ENCODE measurements at regions not wholly inside any gene's neighbourhood (a gene's known extent, or its start where the extent isn't known, plus 50 kb on each side); places are given as distances from the start of the nearest gene placed in this dataset.

DNA sequence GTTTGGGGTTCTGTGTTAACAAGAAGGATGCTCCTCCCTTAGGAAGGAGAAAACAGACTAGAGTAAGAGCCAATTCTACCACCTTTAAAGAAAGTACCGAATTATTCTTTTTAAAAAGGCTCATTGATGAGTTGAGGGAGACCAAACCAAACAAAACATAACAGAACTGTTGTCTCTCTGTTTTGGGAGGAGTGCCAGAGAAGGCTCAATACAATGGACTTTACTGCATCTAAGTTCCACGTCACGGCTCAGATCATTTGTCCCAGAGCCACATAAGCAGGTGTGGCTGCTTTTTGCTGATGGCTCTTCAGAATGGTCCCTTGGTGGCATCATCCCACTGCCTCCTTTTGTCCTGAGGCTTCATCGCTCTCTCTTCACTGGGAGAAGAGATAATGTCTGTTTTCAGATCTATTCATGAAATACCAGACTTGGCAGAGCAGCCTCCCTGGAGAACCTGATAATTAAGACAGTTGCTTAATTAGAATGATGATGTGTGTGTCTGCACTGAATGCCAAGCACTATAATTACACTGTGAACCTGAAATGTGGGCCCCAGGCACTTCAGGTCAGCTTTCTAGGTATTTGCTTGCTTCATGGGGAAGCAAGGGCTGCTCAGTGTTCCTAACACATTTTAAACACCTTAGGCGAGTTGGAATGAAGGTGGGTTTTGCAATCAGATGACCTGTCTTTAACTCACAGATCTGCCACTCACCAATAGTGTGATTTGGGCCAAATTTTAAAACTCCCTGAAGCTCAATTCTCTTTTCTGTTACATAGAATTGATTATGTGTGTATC is 335.2 kb upstream of the MCTP2 start:
- in situ Hi-C loops (cut with MboI) (no loop called here), intact Hi-C loops (cut with micrococcal nuclease) (no loop called here)
- no peak overlapping the region for H3K9ac ChIP-seq (ENCODE audit: insufficient read depth in 1 of 2, low read depth in 2 of 2, low read length in 2 of 2)
- H3K27ac ChIP-seq (ENCODE audit: extremely low read depth, low read depth, low read length) = no peak overlapping the region
- no peak overlapping the region for H2AFZ ChIP-seq (ENCODE audit: low read depth, low read length)
- POLR2A ChIA-PET = no interaction called here
- H3K9me1 ChIP-seq (ENCODE audit: control insufficient read depth, insufficient read depth, low read length) = no peaks in the 10 kb centered on the region
- WGBS (ENCODE audit: insufficient coverage, low coverage, missing lambda C conversion rate) = 2% methylated on average over 5 of the region's 5 CpGs
- no peak overlapping the region for H3K4me3 ChIP-seq
- no TSS peak for BruUV-seq (replicated peaks)
- H3K4me1 ChIP-seq (replicated peaks in 1 of 2; ENCODE audit: control insufficient read depth in 2 of 2, insufficient read depth in 2 of 2, low read length in 2 of 2) = no peaks in the 10 kb centered on the region
- H3K79me2 ChIP-seq (ENCODE audit: control insufficient read depth, insufficient read depth, low read length) = no peaks in the 10 kb centered on the region
- no peaks in the 10 kb centered on the region for H3K36me3 ChIP-seq (ENCODE audit: control insufficient read depth, insufficient read depth, low read length)
- DNase-seq (ENCODE audit: extremely low read depth in 1 of 4, low spot score in 3 of 4) = no peak
- no peak overlapping the region for H3K4me2 ChIP-seq (ENCODE audit: insufficient read depth, low read length)
- H4K20me1 ChIP-seq (replicated peaks; ENCODE audit: control insufficient read depth, insufficient read depth, low read length) = no peaks in the 10 kb centered on the region
- CTCF ChIA-PET (ENCODE audit: low intra/inter-chr PET ratio) = no interaction called here
- FAIRE-seq = no peak
- H3K9me3 ChIP-seq (replicated peaks; ENCODE audit: control insufficient read depth, insufficient read depth, low read depth, low read length) = no peaks in the 10 kb centered on the region
- TF ChIP-seq ILK (tag; IDR thresholded peaks at IDR 0.05; ENCODE audit: borderline replicate concordance, low read depth) = no peak
- TF ChIP-seq POLR2H (tag; IDR thresholded peaks at IDR 0.05; ENCODE audit: low read depth) = no peak
- TF ChIP-seq BCL6 (CRISPR knock-in tag; IDR thresholded peaks at IDR 0.05) = no peak
- TF ChIP-seq DNMT1 (IDR thresholded peaks at IDR 0.05) = no peak
- no peak for TF ChIP-seq MCM3 (IDR thresholded peaks at IDR 0.05)
- TF ChIP-seq RFX1 (IDR thresholded peaks at IDR 0.05) = no peak
- no peak for TF ChIP-seq ZNF146 (CRISPR knock-in tag; IDR thresholded peaks at IDR 0.05; ENCODE audit: unreplicated experiment)
- TF ChIP-seq PHB2 (IDR thresholded peaks at IDR 0.05; ENCODE audit: low read depth) = no peak
- no peak for TF ChIP-seq ARID1B (IDR thresholded peaks at IDR 0.05)
- TF ChIP-seq ZNF212 (CRISPR knock-in tag; IDR thresholded peaks at IDR 0.05) = no peak
- TF ChIP-seq E2F8 (IDR thresholded peaks at IDR 0.05; ENCODE audit: low read depth, partially characterized antibody) = no peak
- TF ChIP-seq, protein P1, sequence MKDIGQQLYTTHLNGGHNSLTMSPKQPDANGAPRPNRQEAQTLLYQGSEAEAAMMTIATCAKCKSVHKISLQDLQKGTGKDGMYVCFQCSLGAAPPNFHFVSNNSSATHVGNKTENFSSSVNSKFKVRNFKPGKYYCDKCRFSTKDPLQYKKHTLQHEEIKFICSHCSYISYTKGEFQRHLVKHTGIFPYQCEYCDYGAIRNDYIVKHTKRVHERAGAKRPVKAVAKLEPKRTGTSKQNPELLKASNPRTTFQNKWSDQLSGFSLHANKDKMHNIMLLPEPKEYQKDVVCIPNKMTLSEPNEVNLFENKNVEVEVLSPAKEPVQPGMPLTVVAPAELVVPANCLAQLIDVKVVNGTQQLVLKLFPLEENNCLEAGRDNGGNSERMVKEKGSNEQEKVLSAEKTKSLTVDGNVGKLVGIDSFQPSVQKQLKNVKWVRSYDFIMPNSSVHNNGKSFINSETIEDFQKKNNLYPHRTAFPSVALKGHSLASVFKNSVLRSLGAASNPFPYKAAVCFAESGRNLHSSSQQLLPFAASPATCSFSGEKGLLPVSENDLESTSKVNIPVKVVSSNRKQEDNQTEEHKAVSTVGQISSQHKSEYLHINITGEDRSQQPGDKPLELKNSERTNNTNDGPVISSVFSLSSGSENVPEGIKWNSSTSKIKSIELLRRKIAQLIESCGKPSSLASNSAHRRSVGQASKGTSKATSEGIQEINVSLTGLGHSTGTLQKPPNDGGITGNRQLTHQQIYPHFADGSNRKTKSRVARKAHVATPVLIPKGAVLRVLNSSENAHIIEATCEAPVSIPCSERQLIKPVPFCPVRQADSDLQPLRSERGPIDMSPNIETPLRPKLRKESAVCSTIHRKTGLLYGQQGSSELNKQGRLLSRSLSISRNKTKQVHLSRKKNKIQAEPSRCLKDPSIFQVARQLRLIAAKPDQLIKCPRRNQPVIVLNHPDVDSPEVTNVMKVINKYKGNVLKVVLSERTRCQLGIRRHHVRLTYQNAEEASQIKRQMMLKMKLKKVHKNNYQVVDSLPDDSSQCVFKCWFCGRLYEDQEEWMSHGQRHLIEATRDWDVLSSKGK (CRISPR knock-in tag; IDR thresholded peaks at IDR 0.05) = no peak
- TF ChIP-seq IRF2 (CRISPR knock-in tag; IDR thresholded peaks at IDR 0.05) = no peak
- TF ChIP-seq CEBPG (CRISPR knock-in tag; IDR thresholded peaks at IDR 0.05) = no peak
- no peak for TF ChIP-seq CEBPG (tag; conservative IDR thresholded peaks at IDR 0.05 in 1 of 2, IDR thresholded peaks at IDR 0.05 in 1 of 2)
- TF ChIP-seq TBP (optimal IDR thresholded peaks at IDR 0.05; ENCODE audit: low read depth, low read length) = no peak
- no peak for ATAC-seq
- no peaks in the 10 kb centered on the region for H3K27me3 ChIP-seq (ENCODE audit: control insufficient read depth in 2 of 2, insufficient read depth in 2 of 2, low read length in 2 of 2)

Measured in K562 (cell line).